Thoracic aorta (tissue), 2 donors: ENCODE measurements at regions not wholly inside any gene's neighbourhood (a gene's known extent, or its start where the extent isn't known, plus 50 kb on each side); places are given as distances from the start of the nearest gene placed in this dataset.

Experiments used
- ATAC-seq: fragments of 150-250 bp; one replicate; pipeline ENCODE4 v1.8.0; 2017; ENCODE audit warnings: low read depth; ENCODE audit not compliant: insufficient number of reproducible peaks, low FRiP score
- DNase-seq: peaks from one replicate; pipeline ENCODE4 v3.0.0-alpha.2; 2020; ENCODE audit warnings: low spot score
- H3K27ac ChIP-seq, 2 donors: fragments of 200-600 bp; sonication (generic); 1 replicate in 1 of 2; 2 replicates in 1 of 2; pipeline ENCODE4 v1.5.1; 2016; ENCODE audit warnings: mild to moderate bottlenecking in 2 of 2, moderate library complexity in 2 of 2
- H3K27me3 ChIP-seq: fragments of 200-600 bp; sonication (generic); replicated peaks from 2 replicates; pipeline ENCODE4 v1.6.0; 2016; ENCODE audit warnings: mild to moderate bottlenecking; ENCODE audit not compliant: insufficient read depth
- H3K36me3 ChIP-seq: fragments of 200-600 bp; sonication (generic); one replicate; pipeline ENCODE4 v1.5.1; 2016
- H3K4me1 ChIP-seq, 2 donors: fragments of 200-600 bp; sonication (generic); 1 replicate in 1 of 2; 2 replicates in 1 of 2; pipeline versions ENCODE4 v1.5.1 to v1.6.0; 2016; ENCODE audit warnings: low read depth in 2 of 2, mild to moderate bottlenecking in 1 of 2; ENCODE audit not compliant: control insufficient read depth in 1 of 2
- H3K4me3 ChIP-seq: fragments of 200-600 bp; sonication (generic); 2 replicates; pipeline ENCODE4 v1.5.1; 2016; ENCODE audit warnings: mild to moderate bottlenecking
- H3K9me3 ChIP-seq: fragments of 200-600 bp; sonication (generic); 2 replicates; pipeline ENCODE4 v1.5.1; 2016
- CTCF ChIP-seq: fragments of 200-600 bp; sonication (generic); IDR thresholded peaks from one replicate; pipeline ENCODE4 v1.5.1; 2019; ENCODE audit warnings: antibody characterized with exemption

- Histone ChIP-seq H3K27ac (no peak overlapping the region), H3K4me3 (no peak overlapping the region), H3K36me3 (no peaks in the 10 kb centered on the region), H3K4me1 (no peaks in the 10 kb centered on the region), H3K27me3 (no peaks in the 10 kb centered on the region), H3K9me3 (no peaks in the 10 kb centered on the region)
- no peak for TF ChIP-seq CTCF
- DNase-seq (no peak), ATAC-seq (no peak)
These were observed 116.2 kb upstream of the TLL1 start for GRCh38 chr4:165756836-165757235.

- no peaks in the 10 kb centered on the region for H3K27me3 ChIP-seq
- no peak overlapping the region for H3K27ac ChIP-seq
- DNase-seq (no peak), ATAC-seq (no peak)
- no peak for TF ChIP-seq CTCF
- no peak overlapping the region for H3K4me3 ChIP-seq
- H3K36me3 ChIP-seq, result no peaks in the 10 kb centered on the region
- no peaks in the 10 kb centered on the region for H3K9me3 ChIP-seq
- no peaks in the 10 kb centered on the region for H3K4me1 ChIP-seq
These were observed 115.6 kb upstream of the TLL1 start for GRCh38 chr4:165757451-165757850.

GRCh38 chr4:165758086-165758485 is 115.0 kb upstream of the TLL1 start:
- no peaks in the 10 kb centered on the region for H3K9me3 ChIP-seq
- H3K27ac ChIP-seq, result no peak overlapping the region
- ATAC-seq (no peak), DNase-seq (no peak)
- no peaks in the 10 kb centered on the region for H3K4me1 ChIP-seq
- no peak for TF ChIP-seq CTCF
- H3K36me3 ChIP-seq, result no peaks in the 10 kb centered on the region
- no peak overlapping the region for H3K4me3 ChIP-seq
- H3K27me3 ChIP-seq, result no peaks in the 10 kb centered on the region

GRCh38 chr4:165760182-165760581 is 112.9 kb upstream of the TLL1 start:
- TF ChIP-seq CTCF, result no peak
- ATAC-seq, result no peak
- no peak for DNase-seq

GRCh38 chr4:165761963-165762362 is 111.1 kb upstream of the TLL1 start:
- no peak for DNase-seq
- Histone ChIP-seq H3K4me3 (no peak overlapping the region), H3K4me1 (no peaks in the 10 kb centered on the region), H3K27ac (no peak overlapping the region), H3K9me3 (no peaks in the 10 kb centered on the region), H3K36me3 (no peaks in the 10 kb centered on the region), H3K27me3 (no peaks in the 10 kb centered on the region)
- ATAC-seq, result no peak
- no peak for TF ChIP-seq CTCF

More at GRCh38 chr4:165760182-165760581, 112.9 kb upstream of the TLL1 start:
- Histone ChIP-seq H3K4me1 (no peaks in the 10 kb centered on the region), H3K27ac (no peak overlapping the region), H3K9me3 (no peaks in the 10 kb centered on the region), H3K27me3 (no peaks in the 10 kb centered on the region), H3K36me3 (no peaks in the 10 kb centered on the region), H3K4me3 (no peak overlapping the region)
